MCF 10A (cell line): ENCODE measurements at regions not wholly inside any gene's neighbourhood (a gene's known extent, or its start where the extent isn't known, plus 50 kb on each side); places are given as distances from the start of the nearest gene placed in this dataset.

ENCODE experiments used
- BruUV-seq: library from RNA; stranded (reverse); fragments of 400-500 nt; replicated peaks from 2 replicates; lab custom pipeline; 2021; lab: Mats Ljungman, UMichigan
- CTCF ChIA-PET: fragments of 300-600 bp; sonication (Branson Sonifier 250); formaldehyde crosslinking; extraction: SDS; loops from one replicate; lab custom pipeline; 2021; ENCODE audit warnings: antibody characterized with exemption, inconsistent platforms; lab: Yijun Ruan, JAX
- POLR2A ChIA-PET: fragments of 300-600, 350-650 bp; sonication (Branson Sonifier 250); formaldehyde crosslinking; extraction: SDS; loops from one replicate; lab custom pipeline; 2020; ENCODE audit warnings: antibody characterized with exemption, inconsistent platforms; lab: Yijun Ruan, JAX
- DNase-seq: peaks from one replicate; pipeline ENCODE4 v3.0.0-alpha.2; 2018; ENCODE audit not compliant: unreplicated experiment
- H3K27ac Mint-ChIP-seq: one replicate; pipeline ENCODE4 v1.8.0; 2022; ENCODE audit warnings: mild to moderate bottlenecking, low read depth, mixed read lengths; ENCODE audit not compliant: unreplicated experiment
- H3K27me3 Mint-ChIP-seq: one replicate; pipeline ENCODE4 v1.8.0; 2022; ENCODE audit warnings: mixed read lengths; ENCODE audit not compliant: insufficient read depth, unreplicated experiment
- H3K36me3 Mint-ChIP-seq: one replicate; pipeline ENCODE4 v1.8.0; 2022; ENCODE audit warnings: mild to moderate bottlenecking, moderate library complexity, mixed read lengths; ENCODE audit not compliant: insufficient read depth, unreplicated experiment
- H3K4me1 Mint-ChIP-seq: one replicate; pipeline ENCODE4 v1.8.0; 2022; ENCODE audit warnings: mixed read lengths; ENCODE audit not compliant: insufficient read depth, unreplicated experiment
- H3K4me3 Mint-ChIP-seq: one replicate; pipeline ENCODE4 v1.8.0; 2022; ENCODE audit warnings: mild to moderate bottlenecking, moderate library complexity, mixed read lengths; ENCODE audit not compliant: unreplicated experiment
- H3K9me3 Mint-ChIP-seq: one replicate; pipeline ENCODE4 v1.8.0; 2022; ENCODE audit warnings: mixed read lengths; ENCODE audit not compliant: unreplicated experiment
- intact Hi-C: fragments of 100-400 bp; cut with micrococcal nuclease; formaldehyde crosslinking; loops from 2 replicates; pipeline ENCODE4 v1.14.1; 2022
- TF ChIP-seq, protein P1 (sequence below): fragments of 200-600 bp; IDR thresholded peaks from one replicate; pipeline ENCODE4 v1.8.0; 2022; ENCODE audit warnings: antibody characterized with exemption, mild to moderate bottlenecking; ENCODE audit not compliant: unreplicated experiment

DNA sequence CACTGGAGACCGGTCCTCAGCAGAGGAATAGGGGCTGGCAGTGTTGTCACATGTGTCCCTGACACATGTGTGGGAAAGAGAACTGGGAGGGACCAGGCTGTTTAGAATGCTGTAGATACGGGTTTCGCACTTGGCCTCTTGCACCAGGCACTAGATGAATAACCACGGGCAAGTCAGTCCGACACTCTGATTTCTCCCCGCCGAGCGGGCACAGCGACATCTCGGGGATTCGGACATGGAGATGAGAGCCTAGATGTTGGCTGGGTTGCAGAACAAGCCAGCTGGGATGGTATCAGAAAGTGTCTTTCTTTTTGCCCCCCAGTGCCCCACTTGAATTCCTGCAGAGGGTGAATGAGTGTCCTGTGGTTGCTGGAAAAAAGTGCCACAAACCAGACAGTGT is 80.6 kb upstream of the SLC22A11 start:
- H3K27ac Mint-ChIP-seq = no peak overlapping the region
- CTCF ChIA-PET = no interaction called here
- peaks cover 76% of the 10 kb centered on the region for H3K27me3 Mint-ChIP-seq
- intact Hi-C loops = no loop called here
- H3K4me3 Mint-ChIP-seq = no peak overlapping the region
- H3K9me3 Mint-ChIP-seq = no peaks in the 10 kb centered on the region
- no peaks in the 10 kb centered on the region for H3K4me1 Mint-ChIP-seq
- no TSS peak for BruUV-seq
- no peaks in the 10 kb centered on the region for H3K36me3 Mint-ChIP-seq
- DNase-seq = no peak
- POLR2A ChIA-PET = no interaction called here
- TF ChIP-seq, protein P1, sequence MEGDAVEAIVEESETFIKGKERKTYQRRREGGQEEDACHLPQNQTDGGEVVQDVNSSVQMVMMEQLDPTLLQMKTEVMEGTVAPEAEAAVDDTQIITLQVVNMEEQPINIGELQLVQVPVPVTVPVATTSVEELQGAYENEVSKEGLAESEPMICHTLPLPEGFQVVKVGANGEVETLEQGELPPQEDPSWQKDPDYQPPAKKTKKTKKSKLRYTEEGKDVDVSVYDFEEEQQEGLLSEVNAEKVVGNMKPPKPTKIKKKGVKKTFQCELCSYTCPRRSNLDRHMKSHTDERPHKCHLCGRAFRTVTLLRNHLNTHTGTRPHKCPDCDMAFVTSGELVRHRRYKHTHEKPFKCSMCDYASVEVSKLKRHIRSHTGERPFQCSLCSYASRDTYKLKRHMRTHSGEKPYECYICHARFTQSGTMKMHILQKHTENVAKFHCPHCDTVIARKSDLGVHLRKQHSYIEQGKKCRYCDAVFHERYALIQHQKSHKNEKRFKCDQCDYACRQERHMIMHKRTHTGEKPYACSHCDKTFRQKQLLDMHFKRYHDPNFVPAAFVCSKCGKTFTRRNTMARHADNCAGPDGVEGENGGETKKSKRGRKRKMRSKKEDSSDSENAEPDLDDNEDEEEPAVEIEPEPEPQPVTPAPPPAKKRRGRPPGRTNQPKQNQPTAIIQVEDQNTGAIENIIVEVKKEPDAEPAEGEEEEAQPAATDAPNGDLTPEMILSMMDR = no peak

DNA sequence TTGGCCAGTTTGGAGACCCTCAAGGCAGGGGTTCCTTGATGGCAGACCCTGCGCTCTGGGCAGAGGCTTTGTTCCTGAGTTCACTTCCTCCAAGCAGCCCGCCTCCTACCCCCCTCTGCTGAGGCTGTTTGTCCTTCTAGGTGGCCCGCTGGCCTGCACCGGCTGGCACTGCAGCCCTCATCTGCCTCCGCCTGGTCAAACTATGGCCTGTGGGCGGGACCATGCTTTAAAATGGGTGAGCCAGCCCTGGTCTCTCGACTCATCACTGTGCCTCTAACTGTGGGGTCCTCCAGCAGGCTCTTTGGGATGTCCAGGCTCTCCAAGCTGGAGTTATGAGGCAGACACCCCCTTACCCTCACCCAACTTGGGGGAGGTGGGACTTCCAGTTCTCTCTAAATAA is 78.9 kb upstream of the SLC22A11 start:
- Mint-ChIP-seq H3K27me3 (peaks cover 58% of the 10 kb centered on the region), H3K4me1 (no peaks in the 10 kb centered on the region), H3K4me3 (no peak overlapping the region), H3K27ac (no peak overlapping the region), H3K36me3 (no peaks in the 10 kb centered on the region), H3K9me3 (no peaks in the 10 kb centered on the region)
- CTCF ChIA-PET = no interaction called here
- DNase-seq = no peak
- intact Hi-C loops = no loop called here
- POLR2A ChIA-PET = no interaction called here
- no TSS peak for BruUV-seq
- TF ChIP-seq, protein P1 = no peak

DNA sequence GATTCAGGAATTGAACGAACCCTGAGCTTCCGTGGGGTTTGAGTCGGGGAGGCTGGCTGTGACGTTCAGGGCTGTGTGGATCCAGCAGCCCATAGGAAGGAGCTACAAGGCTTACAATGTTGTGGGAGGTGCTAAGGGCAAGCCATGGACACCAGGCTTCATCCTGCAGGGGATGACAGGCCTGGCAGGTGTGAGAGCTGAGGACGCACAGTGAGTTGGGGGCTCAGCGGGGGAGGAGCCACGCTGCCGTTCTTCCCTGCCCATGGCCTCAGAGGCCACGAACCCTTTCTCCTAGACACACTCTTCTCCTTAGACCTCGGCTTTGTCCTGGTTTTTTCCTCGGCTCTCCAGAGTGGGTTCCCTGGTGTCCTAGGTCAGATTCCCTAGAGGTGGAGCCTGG is 78.1 kb upstream of the SLC22A11 start:
- H3K4me1 Mint-ChIP-seq = no peaks in the 10 kb centered on the region
- DNase-seq = no peak
- no peak overlapping the region for H3K4me3 Mint-ChIP-seq
- no peaks in the 10 kb centered on the region for H3K9me3 Mint-ChIP-seq
- CTCF ChIA-PET = interaction anchor here (0.7 kb wide), 1 partner anchor 175 kb away, joined by 4 read pairs; no protein-coding TSS in a partner anchor
- no TSS peak for BruUV-seq
- POLR2A ChIA-PET = no interaction called here
- peaks cover 55% of the 10 kb centered on the region for H3K27me3 Mint-ChIP-seq
- H3K27ac Mint-ChIP-seq = no peak overlapping the region
- TF ChIP-seq, protein P1 = no peak
- H3K36me3 Mint-ChIP-seq = no peaks in the 10 kb centered on the region
- intact Hi-C loops = no loop called here

DNA sequence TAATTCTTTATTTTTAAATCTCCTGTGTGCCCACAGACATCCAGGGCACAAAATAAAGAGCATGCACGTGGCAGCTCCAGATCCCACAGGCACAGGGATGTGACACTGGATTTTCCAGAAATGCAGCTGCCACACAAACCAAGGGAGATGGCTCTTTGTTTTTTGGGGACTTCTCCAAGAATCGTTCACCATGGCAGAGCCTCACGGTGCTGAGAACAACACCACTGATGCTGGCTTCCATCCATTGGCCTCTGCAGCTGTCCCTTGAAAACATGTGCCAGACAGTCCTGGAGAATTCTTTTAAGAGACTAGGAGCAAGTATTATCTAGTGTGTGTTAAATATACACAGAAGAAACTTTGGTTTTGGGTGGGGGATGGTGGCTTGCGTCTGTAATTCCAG is 73.2 kb upstream of the SLC22A11 start:
- Mint-ChIP-seq H3K4me1 (no peaks in the 10 kb centered on the region), H3K27me3 (peaks cover 50% of the 10 kb centered on the region), H3K27ac (no peak overlapping the region), H3K36me3 (no peaks in the 10 kb centered on the region), H3K9me3 (no peaks in the 10 kb centered on the region), H3K4me3 (no peak overlapping the region)
- CTCF ChIA-PET = interaction anchor here (0.6 kb wide), 1 partner anchor 33 kb away, joined by 5 read pairs; no protein-coding TSS in a partner anchor
- TF ChIP-seq, protein P1 = no peak
- DNase-seq = no peak
- POLR2A ChIA-PET = no interaction called here
- no TSS peak for BruUV-seq
- intact Hi-C loops = no loop called here
